ENCODE measurements at regions not wholly inside any gene's neighbourhood (a gene's known extent, or its start where the extent isn't known, plus 50 kb on each side); places are given as distances from the start of the nearest gene placed in this dataset.

DNA sequence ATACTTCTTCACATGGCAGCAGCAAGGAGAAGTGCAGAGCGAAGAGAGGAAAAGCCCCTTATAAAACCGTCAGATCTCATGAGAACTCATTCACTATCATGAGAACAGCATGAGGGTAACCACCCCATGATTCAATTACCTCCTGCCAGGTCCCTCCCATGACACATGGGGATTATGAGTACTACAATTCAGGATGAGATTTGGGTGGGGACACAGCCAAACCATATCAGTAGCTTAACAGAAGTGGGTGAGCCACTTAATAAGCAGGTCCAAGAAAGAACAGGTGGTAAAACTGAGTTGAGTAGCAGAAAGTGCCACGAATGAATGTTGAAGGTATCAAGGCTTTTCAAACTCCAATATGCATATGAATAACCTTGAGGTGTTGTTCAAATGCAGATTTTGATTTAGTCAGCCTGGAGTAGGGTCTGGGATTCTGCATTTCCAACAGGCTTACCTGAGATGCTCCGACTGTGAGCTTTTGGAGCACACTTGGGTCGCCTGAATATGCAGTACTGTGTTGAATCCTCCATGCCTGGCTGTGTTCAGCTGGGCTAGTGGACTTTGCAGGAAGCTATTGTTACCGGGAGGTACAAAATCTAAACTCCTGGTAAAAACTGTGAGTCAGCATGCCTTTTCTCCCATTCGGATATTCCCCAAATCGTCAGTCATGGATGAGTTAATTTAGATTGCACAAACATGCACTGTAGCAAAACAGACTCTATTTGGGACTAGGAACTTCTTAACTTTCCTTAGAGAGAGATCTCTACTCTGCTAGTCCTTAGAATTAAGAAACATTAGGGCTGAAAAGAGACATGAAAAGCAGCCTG lies 69.0 kb upstream of the PRKCQ start:
- peak in 1 of 2 experiments; percentile 8 for DNase-seq
- TF ChIP-seq GATA1 (IDR thresholded peaks at IDR 0.05; ENCODE audit: low read depth, low read length) (no peak), POLR2A (IDR thresholded peaks at IDR 0.05; ENCODE audit: low read length) (no peak)

DNA sequence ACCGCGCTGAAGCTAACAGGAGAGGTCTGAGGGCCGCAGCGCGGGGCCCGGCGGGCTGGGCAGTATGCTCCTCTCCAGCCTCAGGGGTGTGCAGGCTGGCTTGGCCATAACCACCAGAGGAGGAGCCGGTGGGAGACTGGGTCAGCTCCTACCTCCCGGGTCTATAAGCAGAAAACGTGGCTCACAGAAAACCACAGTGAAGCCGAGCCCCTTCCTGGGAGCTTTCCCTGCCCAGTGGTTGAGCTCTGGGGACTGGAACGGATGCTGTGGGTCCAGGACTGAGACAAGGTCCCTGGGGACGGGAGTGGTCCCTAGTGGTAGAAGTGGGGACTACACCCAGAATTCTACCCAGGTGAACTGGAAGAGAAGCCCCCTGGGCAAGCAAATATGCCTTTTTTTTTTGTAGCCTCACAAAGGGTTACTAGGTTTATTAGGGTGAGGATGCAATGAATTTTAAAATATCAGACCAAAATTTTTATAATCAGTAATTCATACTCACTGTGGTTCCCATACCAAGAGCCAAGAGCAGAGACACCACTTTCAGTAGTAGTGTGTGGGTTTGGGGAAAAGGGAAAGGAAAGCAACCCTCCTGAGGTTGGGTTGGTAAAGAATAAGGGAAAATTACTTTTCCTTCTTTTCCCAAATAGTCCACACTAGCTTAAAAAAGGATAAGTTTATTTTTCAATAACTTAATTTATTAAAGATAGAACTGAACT lies 67.9 kb upstream of the PRKCQ start:
- TF ChIP-seq GATA1 (IDR thresholded peaks at IDR 0.05; ENCODE audit: low read depth, low read length) (no peak), POLR2A (IDR thresholded peaks at IDR 0.05; ENCODE audit: low read length) (no peak)
- peak; percentile 30 to 60 for DNase-seq

DNA sequence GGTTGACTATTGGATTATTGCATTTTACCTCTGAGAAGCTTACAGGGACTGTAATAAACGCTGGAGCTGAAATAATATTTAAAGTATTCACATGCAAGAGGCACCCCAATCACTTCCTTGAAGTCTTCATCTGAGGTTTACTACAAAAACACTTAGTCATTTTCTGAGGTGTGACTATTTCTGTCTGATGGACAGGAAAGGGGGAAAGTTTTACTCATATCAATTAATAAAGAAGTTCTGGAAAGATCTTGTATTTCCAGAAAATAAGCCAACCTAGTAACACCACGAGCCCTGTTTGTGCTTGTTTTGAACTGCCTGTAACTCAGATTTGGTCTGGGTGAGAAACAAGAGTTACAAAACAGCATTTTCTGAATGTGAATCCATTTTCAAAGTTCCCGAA lies 63.9 kb upstream of the PRKCQ start:
- DNase-seq = no peak
- TF ChIP-seq POLR2A (IDR thresholded peaks at IDR 0.05; ENCODE audit: low read length) (no peak), GATA1 (IDR thresholded peaks at IDR 0.05; ENCODE audit: low read depth, low read length) (no peak)

DNA sequence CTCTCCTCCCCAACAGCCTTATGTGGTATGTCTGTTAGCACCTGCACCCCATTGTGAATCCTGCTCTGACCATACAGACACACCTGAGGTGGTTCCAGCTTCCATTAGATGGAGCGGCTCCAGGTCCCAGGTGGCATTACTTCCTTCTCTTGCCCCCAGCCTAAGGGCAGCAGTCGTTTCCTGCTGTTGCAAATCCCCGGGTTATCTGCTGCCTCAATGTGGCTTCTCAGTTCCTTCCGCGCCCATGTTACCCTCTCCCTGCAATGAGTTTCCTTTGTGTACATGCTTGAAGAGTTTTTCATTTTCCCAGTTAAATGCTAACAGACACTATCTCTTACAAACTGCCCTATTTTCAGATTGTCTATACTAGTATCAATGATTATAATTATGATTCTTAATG lies 62.8 kb upstream of the PRKCQ start:
- no peak for DNase-seq
- no peak for TF ChIP-seq GATA1 (IDR thresholded peaks at IDR 0.05; ENCODE audit: low read depth, low read length)
- no peak for TF ChIP-seq POLR2A (IDR thresholded peaks at IDR 0.05; ENCODE audit: low read length)

DNA sequence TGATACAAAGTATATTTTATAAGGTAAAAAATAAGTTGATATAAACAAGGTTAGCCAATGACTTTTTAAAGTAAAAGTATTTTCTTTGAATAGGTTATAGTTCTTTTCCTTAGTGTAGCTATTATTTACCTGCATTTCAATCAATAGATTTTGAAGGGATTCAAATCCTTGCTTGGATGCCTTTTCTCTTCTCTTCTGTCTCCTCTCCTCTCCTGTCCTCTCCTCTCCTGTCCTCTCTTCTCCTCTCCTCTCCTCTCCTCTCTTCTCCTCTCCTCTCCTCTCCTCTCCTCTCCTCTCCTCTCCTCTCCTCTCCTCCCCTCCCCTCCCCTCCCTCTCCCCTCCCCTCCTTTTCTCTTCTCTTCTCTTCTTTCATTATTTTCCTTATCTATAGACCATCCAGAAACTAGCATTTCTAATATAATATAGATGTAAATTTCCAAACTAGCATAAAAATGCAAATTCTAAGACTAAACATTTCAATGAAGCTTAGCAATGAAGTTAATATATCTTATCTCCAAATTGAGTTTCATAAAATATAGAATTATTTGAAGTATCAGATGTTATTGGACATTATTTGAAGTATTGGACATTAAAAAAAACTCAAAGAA lies 60.5 kb upstream of the PRKCQ start:
- TF ChIP-seq GATA1 (IDR thresholded peaks at IDR 0.05; ENCODE audit: low read depth, low read length) (no peak), POLR2A (IDR thresholded peaks at IDR 0.05; ENCODE audit: low read length) (no peak)
- DNase-seq = no peak

DNA sequence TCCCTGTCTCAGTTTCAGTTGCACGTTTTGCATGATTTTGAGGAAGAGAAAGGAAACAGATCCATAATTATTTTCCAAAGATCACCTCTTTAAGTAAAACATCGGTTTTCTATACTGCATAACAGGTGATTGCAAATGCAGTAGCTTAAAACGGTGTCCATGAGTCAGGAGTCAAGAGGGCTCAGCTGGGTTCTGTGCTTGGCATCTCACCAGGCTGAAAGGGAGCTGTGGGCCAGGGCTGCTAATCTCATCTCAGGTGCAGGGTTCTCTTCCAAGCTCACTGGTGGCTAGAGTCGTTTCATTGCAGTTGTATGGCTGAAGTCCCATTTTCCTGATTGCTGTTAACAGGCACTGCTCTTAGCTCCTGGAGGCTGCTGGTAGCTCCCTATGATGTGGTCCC lies 57.0 kb upstream of the PRKCQ start:
- no peak for TF ChIP-seq GATA1 (IDR thresholded peaks at IDR 0.05; ENCODE audit: low read depth, low read length)
- DNase-seq = no peak

DNA sequence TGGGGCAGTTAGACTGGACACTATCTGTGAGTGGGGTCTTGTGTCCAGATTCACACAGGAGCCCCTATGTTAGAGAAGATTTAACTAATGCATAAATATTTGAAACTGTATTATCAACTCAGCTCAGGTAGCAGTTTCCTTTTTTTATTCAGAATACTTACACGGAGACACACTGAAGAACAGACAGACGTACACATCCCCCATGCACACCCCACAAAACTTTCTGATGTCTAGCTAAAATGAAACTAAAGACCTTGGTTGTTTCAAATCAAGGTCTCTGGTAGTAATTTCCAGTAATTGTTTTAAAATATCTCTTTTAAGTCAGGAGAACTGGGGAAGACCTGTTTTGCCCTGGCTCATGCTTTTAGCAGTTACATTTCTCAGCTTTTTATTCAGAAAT lies 55.7 kb upstream of the PRKCQ start:
- TF ChIP-seq GATA1 (IDR thresholded peaks at IDR 0.05; ENCODE audit: low read depth, low read length) (no peak), POLR2A (IDR thresholded peaks at IDR 0.05; ENCODE audit: low read length) (no peak)
- no peak for DNase-seq

All from erythroblast (primary cell).